Neural crest cell (in vitro differentiated cells): ENCODE measurements at regions not wholly inside any gene's neighbourhood (a gene's known extent, or its start where the extent isn't known, plus 50 kb on each side); places are given as distances from the start of the nearest gene placed in this dataset.
"Not testable (repeated sequence)": the region's sequence is repeated elsewhere in the genome, so short reads cannot be mapped to it uniquely, and the experiment has no call there.

ENCODE experiments used
- DNase-seq: peaks from one replicate; pipeline ENCODE4 v3.0.0; 2021; ENCODE audit warnings: low read depth, mixed read lengths, low spot score
- H3K27ac Mint-ChIP-seq: one replicate; pipeline ENCODE4 v1.8.0; 2021; ENCODE audit warnings: mild to moderate bottlenecking, mixed read lengths; ENCODE audit not compliant: unreplicated experiment
- H3K27me3 Mint-ChIP-seq: 2 replicates; pipeline ENCODE4 v1.8.0; 2021; ENCODE audit warnings: low read depth, mild to moderate bottlenecking, mixed read lengths
- H3K36me3 Mint-ChIP-seq: 2 replicates; pipeline ENCODE4 v1.8.0; 2021; ENCODE audit warnings: low read depth, mild to moderate bottlenecking, mixed read lengths
- H3K4me1 Mint-ChIP-seq: 2 replicates; pipeline ENCODE4 v1.8.0; 2021; ENCODE audit warnings: mixed read lengths
- H3K4me3 Mint-ChIP-seq: one replicate; pipeline ENCODE4 v1.8.0; 2021; ENCODE audit warnings: mild to moderate bottlenecking, mixed read lengths
- H3K9me3 Mint-ChIP-seq: 2 replicates; pipeline ENCODE4 v1.8.0; 2021; ENCODE audit warnings: mixed read lengths
- CTCF ChIP-seq: fragments of 200-600 bp; sonication (generic); conservative IDR thresholded peaks from 2 replicates; pipeline ENCODE4 v1.5.0; 2021; ENCODE audit warnings: antibody characterized with exemption, mild to moderate bottlenecking

- Mint-ChIP-seq H3K4me1 (no peaks in the 10 kb centered on the region), H3K4me3 (no peak overlapping the region), H3K36me3 (no peaks in the 10 kb centered on the region), H3K27me3 (no peaks in the 10 kb centered on the region), H3K27ac (no peak overlapping the region), H3K9me3 (peaks cover 2% of the 10 kb centered on the region)
- no peak for DNase-seq
- no peak for TF ChIP-seq CTCF
Measured at GRCh38 chr6:74000666-74001490, 304.9 kb downstream of the CD109 start.

GRCh38 chr6:73990609-73991238, 294.7 kb downstream of the CD109 start:
- H3K4me1 Mint-ChIP-seq, H3K4me3 Mint-ChIP-seq, H3K9me3 Mint-ChIP-seq, H3K36me3 Mint-ChIP-seq, H3K27ac Mint-ChIP-seq, DNase-seq, H3K27me3 Mint-ChIP-seq: not testable (repeated sequence)

- Mint-ChIP-seq H3K36me3 (no peaks in the 10 kb centered on the region), H3K4me3 (no peak overlapping the region), H3K27me3 (no peaks in the 10 kb centered on the region), H3K4me1 (no peaks in the 10 kb centered on the region), H3K9me3 (peaks cover 6% of the 10 kb centered on the region), H3K27ac (no peak overlapping the region)
- no peak for TF ChIP-seq CTCF
- no peak for DNase-seq
Measured at GRCh38 chr6:73989428-73989827, 293.4 kb downstream of the CD109 start.

GRCh38 chr6:73985891-73986290, 289.9 kb downstream of the CD109 start:
- Mint-ChIP-seq H3K4me3 (no peak overlapping the region), H3K4me1 (no peaks in the 10 kb centered on the region), H3K9me3 (peaks cover 8% of the 10 kb centered on the region), H3K27me3 (no peaks in the 10 kb centered on the region), H3K27ac (no peak overlapping the region), H3K36me3 (no peaks in the 10 kb centered on the region)
- no peak for TF ChIP-seq CTCF
- DNase-seq: no peak

GRCh38 chr6:73984571-73985210, 288.7 kb downstream of the CD109 start:
- no peak for DNase-seq
- H3K27me3 Mint-ChIP-seq: no peaks in the 10 kb centered on the region
- peaks cover 6% of the 10 kb centered on the region for H3K9me3 Mint-ChIP-seq
- no peaks in the 10 kb centered on the region for H3K36me3 Mint-ChIP-seq
- no peak for TF ChIP-seq CTCF
- no peaks in the 10 kb centered on the region for H3K4me1 Mint-ChIP-seq
- H3K27ac Mint-ChIP-seq: no peak overlapping the region
- H3K4me3 Mint-ChIP-seq: no peak overlapping the region

GRCh38 chr6:73983367-73983766, 287.4 kb downstream of the CD109 start:
- Mint-ChIP-seq H3K36me3 (no peaks in the 10 kb centered on the region), H3K4me3 (no peak overlapping the region), H3K4me1 (no peaks in the 10 kb centered on the region), H3K27me3 (no peaks in the 10 kb centered on the region), H3K27ac (no peak overlapping the region), H3K9me3 (peaks cover 2% of the 10 kb centered on the region)
- no peak for DNase-seq
- no peak for TF ChIP-seq CTCF
